HEK293T (cell line): ENCODE measurements at regions not wholly inside any gene's neighbourhood (a gene's known extent, or its start where the extent isn't known, plus 50 kb on each side); places are given as distances from the start of the nearest gene placed in this dataset.
A peak's percentile ranks its signal among the peaks of the same experiment; 100 is the strongest.

Experiments used
- BHLHE40 ChIP-seq: fragments of 450-650 bp; IDR thresholded peaks from 2 replicates; pipeline ENCODE4 v1.6.1; 2016; ENCODE audit warnings: mild to moderate bottlenecking, moderate library complexity, borderline replicate concordance
- FOXA1 ChIP-seq: fragments of 450-650 bp; IDR thresholded peaks from 2 replicates; pipeline ENCODE4 v1.6.1; 2016; ENCODE audit warnings: mild to moderate bottlenecking
- FOXK2 ChIP-seq: fragments of 450-650 bp; IDR thresholded peaks from 2 replicates; pipeline ENCODE4 v1.6.1; 2016; ENCODE audit warnings: mild to moderate bottlenecking
- FOXM1 ChIP-seq: fragments of 450-650 bp; IDR thresholded peaks from 2 replicates; pipeline ENCODE4 v1.6.1; 2017; ENCODE audit warnings: mild to moderate bottlenecking, borderline replicate concordance
- HDGF ChIP-seq: fragments of 450-650 bp; IDR thresholded peaks from 2 replicates; pipeline ENCODE4 v1.6.1; 2017; ENCODE audit warnings: antibody characterized with exemption, borderline replicate concordance
- PKNOX1 ChIP-seq: fragments of 450-650 bp; IDR thresholded peaks from 2 replicates; pipeline ENCODE4 v1.6.1; 2016
- SP1 ChIP-seq: fragments of 450-650 bp; IDR thresholded peaks from 2 replicates; pipeline ENCODE4 v1.6.1; 2017
- SUZ12 ChIP-seq: fragments of 450-650 bp; IDR thresholded peaks from 2 replicates; pipeline ENCODE4 v1.6.1; 2016; ENCODE audit warnings: mild to moderate bottlenecking
- TARDBP ChIP-seq: fragments of 450-650 bp; IDR thresholded peaks from 2 replicates; pipeline ENCODE4 v1.6.1; 2016

GRCh38 chr5:124179819-124180218 lies 566.6 kb downstream of the ZNF608 start:
- no peak for TF ChIP-seq SUZ12
- no peak for TF ChIP-seq SP1
- no peak for TF ChIP-seq TARDBP
- TF ChIP-seq FOXA1, result no peak
- no peak for TF ChIP-seq BHLHE40
- TF ChIP-seq FOXM1, result no peak
- no peak for TF ChIP-seq FOXK2
- no peak for TF ChIP-seq HDGF
- TF ChIP-seq PKNOX1, result peak; percentile 75
